OCI-LY1 (cell line): ENCODE measurements at regions not wholly inside any gene's neighbourhood (a gene's known extent, or its start where the extent isn't known, plus 50 kb on each side); places are given as distances from the start of the nearest gene placed in this dataset.

Experiments
- H2AFZ ChIP-seq: fragments of 200-600 bp; sonication (generic), shearing (Covaris generic); 2 replicates; pipeline ENCODE4 v1.6.0; 2014; ENCODE audit warnings: antibody characterized with exemption, mild to moderate bottlenecking, low read length
- H3F3A ChIP-seq: fragments of 200-600 bp; sonication (generic), shearing (Covaris generic); 2 replicates; pipeline ENCODE4 v1.6.0; 2014; ENCODE audit warnings: mild to moderate bottlenecking, antibody characterized with exemption, low read length, moderate library complexity; ENCODE audit not compliant: insufficient read depth
- H3K27ac ChIP-seq: fragments of 200-600 bp; sonication (generic); 2 replicates; pipeline ENCODE4 v1.5.1; 2014; ENCODE audit warnings: low read length, mixed run types, mild to moderate bottlenecking, low read depth; ENCODE audit not compliant: poor library complexity, severe bottlenecking
- H3K27me3 ChIP-seq: fragments of 200-600 bp; sonication (generic); 2 replicates; pipeline ENCODE4 v1.6.0; 2014; ENCODE audit warnings: antibody characterized with exemption, mild to moderate bottlenecking, low read length, moderate library complexity; ENCODE audit not compliant: insufficient read depth
- H3K36me3 ChIP-seq: fragments of 200-600 bp; sonication (generic); 2 replicates; pipeline ENCODE4 v1.6.1; 2014; ENCODE audit warnings: mild to moderate bottlenecking, antibody characterized with exemption, low read length, moderate library complexity, mixed read lengths; ENCODE audit not compliant: insufficient read depth
- H3K4me1 ChIP-seq: fragments of 200-600 bp; sonication (generic); 2 replicates; pipeline ENCODE4 v1.5.1; 2014; ENCODE audit warnings: mild to moderate bottlenecking, low read length, moderate library complexity; ENCODE audit not compliant: insufficient read depth, severe bottlenecking
- H3K4me2 ChIP-seq: fragments of 200-600 bp; sonication (generic), shearing (Covaris generic); 2 replicates; pipeline ENCODE4 v1.6.1; 2014; ENCODE audit warnings: low read length
- H3K4me3 ChIP-seq: fragments of 200-600 bp; sonication (generic); 2 replicates; pipeline ENCODE4 v1.5.1; 2014; ENCODE audit warnings: low read length, low read depth, mild to moderate bottlenecking, mixed read lengths; ENCODE audit not compliant: poor library complexity, severe bottlenecking
- H3K79me2 ChIP-seq: fragments of 200-600 bp; shearing (Covaris generic); 2 replicates; pipeline ENCODE4 v1.6.1; 2016; ENCODE audit warnings: mixed run types, low read length, mixed read lengths; ENCODE audit not compliant: insufficient read depth
- H3K9ac ChIP-seq: fragments of 200-600 bp; sonication (generic), shearing (Covaris generic); 2 replicates; pipeline ENCODE4 v1.6.1; 2014; ENCODE audit warnings: mild to moderate bottlenecking, low read length, mixed read lengths
- H3K9me2 ChIP-seq: fragments of 200-600 bp; sonication (generic), shearing (Covaris generic); 2 replicates; pipeline ENCODE4 v1.6.1; 2014; ENCODE audit warnings: low read depth, mild to moderate bottlenecking, low read length, mixed read lengths
- H3K9me3 ChIP-seq: fragments of 200-600 bp; shearing (Covaris generic); 2 replicates; pipeline ENCODE4 v1.6.1; 2014; ENCODE audit warnings: low read length, mixed read lengths
- H4K20me1 ChIP-seq: fragments of 200-600 bp; sonication (generic), shearing (Covaris generic); 2 replicates; pipeline ENCODE4 v1.6.0; 2016; ENCODE audit warnings: mild to moderate bottlenecking, low read length; ENCODE audit not compliant: insufficient read depth
- EZH2 ChIP-seq: fragments of 200-600 bp; sonication (generic), shearing (Covaris generic); IDR thresholded peaks from 2 replicates; pipeline ENCODE4 v1.8.0; 2017; ENCODE audit warnings: borderline replicate concordance, mixed run types, mild to moderate bottlenecking, antibody characterized with exemption, low read length, moderate library complexity, mixed read lengths
- TF ChIP-seq, protein P1 (sequence below): fragments of 200-600 bp; sonication (generic), shearing (Covaris generic); IDR thresholded peaks from 2 replicates; pipeline ENCODE4 v1.5.1; 2017; ENCODE audit warnings: mild to moderate bottlenecking, antibody characterized with exemption, low read length, moderate library complexity, mixed read lengths

DNA sequence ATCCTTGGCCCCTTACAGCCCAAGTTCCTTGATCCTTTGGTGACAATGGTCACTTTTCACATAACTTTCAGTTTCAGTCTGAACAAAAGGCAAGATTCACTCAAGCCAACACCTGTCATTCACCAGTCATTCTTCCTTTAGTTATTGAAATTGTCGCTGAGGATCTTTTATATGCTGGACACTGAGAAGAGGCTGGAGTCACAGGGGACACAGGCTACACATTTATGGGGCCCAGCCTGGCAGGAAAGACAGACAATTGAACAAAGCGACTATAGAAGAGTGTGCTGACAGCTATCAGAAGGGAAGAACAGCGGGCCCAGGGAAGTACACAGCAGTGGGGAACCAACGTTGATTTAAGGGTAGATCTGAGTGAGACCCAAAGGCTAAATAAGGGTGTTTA, 69.8 kb upstream of the PROK2 start:
- Histone ChIP-seq H2AFZ (no peak overlapping the region), H3K27ac (no peak overlapping the region), H3K27me3 (no peaks in the 10 kb centered on the region), H3K4me1 (no peaks in the 10 kb centered on the region), H3K4me3 (no peak overlapping the region), H3K36me3 (no peaks in the 10 kb centered on the region), H3K79me2 (no peaks in the 10 kb centered on the region), H4K20me1 (no peaks in the 10 kb centered on the region), H3K4me2 (no peak overlapping the region), H3K9me3 (no peaks in the 10 kb centered on the region), H3F3A (no peaks in the 10 kb centered on the region), H3K9ac (no peak overlapping the region), H3K9me2 (no peaks in the 10 kb centered on the region)
- no peak for TF ChIP-seq EZH2
- TF ChIP-seq, protein P1, sequence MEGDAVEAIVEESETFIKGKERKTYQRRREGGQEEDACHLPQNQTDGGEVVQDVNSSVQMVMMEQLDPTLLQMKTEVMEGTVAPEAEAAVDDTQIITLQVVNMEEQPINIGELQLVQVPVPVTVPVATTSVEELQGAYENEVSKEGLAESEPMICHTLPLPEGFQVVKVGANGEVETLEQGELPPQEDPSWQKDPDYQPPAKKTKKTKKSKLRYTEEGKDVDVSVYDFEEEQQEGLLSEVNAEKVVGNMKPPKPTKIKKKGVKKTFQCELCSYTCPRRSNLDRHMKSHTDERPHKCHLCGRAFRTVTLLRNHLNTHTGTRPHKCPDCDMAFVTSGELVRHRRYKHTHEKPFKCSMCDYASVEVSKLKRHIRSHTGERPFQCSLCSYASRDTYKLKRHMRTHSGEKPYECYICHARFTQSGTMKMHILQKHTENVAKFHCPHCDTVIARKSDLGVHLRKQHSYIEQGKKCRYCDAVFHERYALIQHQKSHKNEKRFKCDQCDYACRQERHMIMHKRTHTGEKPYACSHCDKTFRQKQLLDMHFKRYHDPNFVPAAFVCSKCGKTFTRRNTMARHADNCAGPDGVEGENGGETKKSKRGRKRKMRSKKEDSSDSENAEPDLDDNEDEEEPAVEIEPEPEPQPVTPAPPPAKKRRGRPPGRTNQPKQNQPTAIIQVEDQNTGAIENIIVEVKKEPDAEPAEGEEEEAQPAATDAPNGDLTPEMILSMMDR = no peak

DNA sequence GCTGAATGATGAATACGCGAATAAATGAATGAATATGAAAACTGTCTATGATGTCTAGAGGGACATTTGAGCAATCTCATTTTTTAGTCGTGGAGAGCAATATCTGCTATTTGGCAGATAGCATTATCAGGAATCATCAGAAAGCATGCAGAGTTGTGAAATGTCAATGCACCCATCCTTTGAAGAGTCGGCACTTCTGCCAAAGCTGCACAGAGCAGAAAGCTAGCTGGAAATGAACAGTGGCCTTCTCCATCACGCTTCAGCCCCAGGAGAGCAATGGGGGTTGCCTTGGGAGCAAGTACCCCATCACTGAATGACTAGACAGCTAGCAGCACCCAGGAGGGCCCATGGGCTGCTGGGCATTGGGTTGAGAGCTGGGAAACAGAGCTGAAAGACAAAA, 69.1 kb upstream of the PROK2 start:
- H3K4me3 ChIP-seq = no peak overlapping the region
- no peak overlapping the region for H3K4me2 ChIP-seq
- no peaks in the 10 kb centered on the region for H3K27me3 ChIP-seq
- H3K27ac ChIP-seq = no peak overlapping the region
- no peak overlapping the region for H3K9ac ChIP-seq
- no peak overlapping the region for H2AFZ ChIP-seq
- no peaks in the 10 kb centered on the region for H3K4me1 ChIP-seq
- no peaks in the 10 kb centered on the region for H3K9me2 ChIP-seq
- no peaks in the 10 kb centered on the region for H3F3A ChIP-seq
- no peaks in the 10 kb centered on the region for H3K9me3 ChIP-seq
- H4K20me1 ChIP-seq = no peaks in the 10 kb centered on the region
- TF ChIP-seq, protein P1 = no peak
- TF ChIP-seq EZH2 = no peak
- no peaks in the 10 kb centered on the region for H3K79me2 ChIP-seq
- no peaks in the 10 kb centered on the region for H3K36me3 ChIP-seq

DNA sequence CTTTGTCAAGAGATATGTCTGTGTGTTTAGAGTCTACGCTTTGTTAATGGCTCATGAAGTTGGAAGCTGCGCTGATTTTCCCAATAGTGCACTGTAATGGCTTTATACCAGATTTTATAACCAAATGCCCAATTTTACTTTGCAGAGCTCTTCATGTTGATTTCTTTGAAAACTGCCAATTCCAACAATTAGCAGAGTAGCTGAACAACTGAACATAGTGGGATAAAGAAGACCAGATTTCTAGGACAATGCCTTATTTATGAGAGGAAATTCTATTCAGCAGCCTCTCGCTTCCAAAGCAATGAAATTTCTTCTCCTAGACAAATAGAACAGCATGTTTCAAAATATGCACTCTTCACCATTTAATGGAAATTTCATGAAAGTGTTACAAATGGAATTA, 66.9 kb upstream of the PROK2 start:
- no peaks in the 10 kb centered on the region for H3K36me3 ChIP-seq
- no peak overlapping the region for H3K4me2 ChIP-seq
- no peak overlapping the region for H2AFZ ChIP-seq
- no peaks in the 10 kb centered on the region for H3K79me2 ChIP-seq
- no peak overlapping the region for H3K9ac ChIP-seq
- H4K20me1 ChIP-seq = no peaks in the 10 kb centered on the region
- no peak overlapping the region for H3K27ac ChIP-seq
- H3F3A ChIP-seq = no peaks in the 10 kb centered on the region
- H3K27me3 ChIP-seq = no peaks in the 10 kb centered on the region
- TF ChIP-seq, protein P1 = no peak
- no peak for TF ChIP-seq EZH2
- H3K9me3 ChIP-seq = no peaks in the 10 kb centered on the region
- H3K9me2 ChIP-seq = no peaks in the 10 kb centered on the region
- no peak overlapping the region for H3K4me3 ChIP-seq
- no peaks in the 10 kb centered on the region for H3K4me1 ChIP-seq
